ENCODE measurements at regions not wholly inside any gene's neighbourhood (a gene's known extent, or its start where the extent isn't known, plus 50 kb on each side); places are given as distances from the start of the nearest gene placed in this dataset.

- TF ChIP-seq CTBP1 (IDR thresholded peaks at IDR 0.05; ENCODE audit: borderline replicate concordance) (no peak), SP1 (IDR thresholded peaks at IDR 0.05) (no peak), FOXM1 (IDR thresholded peaks at IDR 0.05; ENCODE audit: borderline replicate concordance) (no peak), SUZ12 (IDR thresholded peaks at IDR 0.05) (no peak), TARDBP (IDR thresholded peaks at IDR 0.05) (no peak), FOXK2 (IDR thresholded peaks at IDR 0.05) (no peak), HDGF (IDR thresholded peaks at IDR 0.05; ENCODE audit: borderline replicate concordance) (no peak), L3MBTL2 (conservative IDR thresholded peaks at IDR 0.05) (no peak), ELF4 (IDR thresholded peaks at IDR 0.05) (no peak), PKNOX1 (IDR thresholded peaks at IDR 0.05) (no peak), NFRKB (IDR thresholded peaks at IDR 0.05) (no peak), ZNF384 (IDR thresholded peaks at IDR 0.05) (no peak), FOXA1 (IDR thresholded peaks at IDR 0.05) (no peak)
Measured at GRCh38 chr5:116664988-116665387, 90.4 kb upstream of the SEMA6A start.

Measured in HEK293T (cell line).